Neural progenitor cell (in vitro differentiated cells): ENCODE measurements at regions not wholly inside any gene's neighbourhood (a gene's known extent, or its start where the extent isn't known, plus 50 kb on each side); places are given as distances from the start of the nearest gene placed in this dataset.

Source experiments
- EZH2 ChIP-seq: fragments of 200-600 bp; sonication (generic); IDR thresholded peaks from 2 replicates; pipeline ENCODE4 v1.6.1; 2017; ENCODE audit warnings: antibody characterized with exemption, mild to moderate bottlenecking, moderate library complexity
- EZH2phosphoT487 ChIP-seq: fragments of 200-600 bp; sonication (generic); IDR thresholded peaks from 2 replicates; pipeline ENCODE4 v1.6.1; 2017; ENCODE audit warnings: antibody characterized with exemption
- TF ChIP-seq, protein P1 (sequence below): fragments of 200-600 bp; sonication (generic); IDR thresholded peaks from 2 replicates; pipeline ENCODE4 v1.5.1; 2017; ENCODE audit warnings: antibody characterized with exemption, mild to moderate bottlenecking

DNA sequence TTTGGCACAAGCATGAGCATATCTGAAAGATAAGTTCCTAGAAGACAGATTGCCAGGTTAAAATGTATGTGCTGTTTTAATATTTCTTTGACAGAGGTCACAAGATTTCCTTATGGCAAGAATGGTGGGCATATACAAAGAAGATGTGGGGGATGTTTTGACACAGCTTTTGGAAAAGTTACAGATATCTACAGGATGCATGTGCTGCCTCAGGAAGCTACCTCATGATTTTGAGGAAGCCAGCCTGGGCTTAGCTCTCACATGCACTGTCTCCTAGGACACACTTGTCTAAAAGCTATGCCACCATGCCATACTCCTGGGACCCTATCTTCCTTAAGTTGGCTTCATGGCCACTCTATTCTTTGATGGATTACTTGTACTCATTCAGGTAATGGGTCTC, 99.9 kb downstream of the C1orf94 start:
- TF ChIP-seq, protein P1, sequence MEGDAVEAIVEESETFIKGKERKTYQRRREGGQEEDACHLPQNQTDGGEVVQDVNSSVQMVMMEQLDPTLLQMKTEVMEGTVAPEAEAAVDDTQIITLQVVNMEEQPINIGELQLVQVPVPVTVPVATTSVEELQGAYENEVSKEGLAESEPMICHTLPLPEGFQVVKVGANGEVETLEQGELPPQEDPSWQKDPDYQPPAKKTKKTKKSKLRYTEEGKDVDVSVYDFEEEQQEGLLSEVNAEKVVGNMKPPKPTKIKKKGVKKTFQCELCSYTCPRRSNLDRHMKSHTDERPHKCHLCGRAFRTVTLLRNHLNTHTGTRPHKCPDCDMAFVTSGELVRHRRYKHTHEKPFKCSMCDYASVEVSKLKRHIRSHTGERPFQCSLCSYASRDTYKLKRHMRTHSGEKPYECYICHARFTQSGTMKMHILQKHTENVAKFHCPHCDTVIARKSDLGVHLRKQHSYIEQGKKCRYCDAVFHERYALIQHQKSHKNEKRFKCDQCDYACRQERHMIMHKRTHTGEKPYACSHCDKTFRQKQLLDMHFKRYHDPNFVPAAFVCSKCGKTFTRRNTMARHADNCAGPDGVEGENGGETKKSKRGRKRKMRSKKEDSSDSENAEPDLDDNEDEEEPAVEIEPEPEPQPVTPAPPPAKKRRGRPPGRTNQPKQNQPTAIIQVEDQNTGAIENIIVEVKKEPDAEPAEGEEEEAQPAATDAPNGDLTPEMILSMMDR = no peak
- TF ChIP-seq EZH2 (no peak), EZH2phosphoT487 (no peak)
